Neuronal stem cell (in vitro differentiated cells): ENCODE measurements at regions not wholly inside any gene's neighbourhood (a gene's known extent, or its start where the extent isn't known, plus 50 kb on each side); places are given as distances from the start of the nearest gene placed in this dataset.
A peak's percentile ranks its signal among the peaks of the same experiment; 100 is the strongest.

Experiments
- DNase-seq: peaks from one replicate; pipeline ENCODE4 v3.0.0-alpha.2; 2013; ENCODE audit warnings: low spot score
- H2AFZ ChIP-seq: one replicate; pipeline ENCODE4 v1.6.1; 2013; ENCODE audit warnings: mild to moderate bottlenecking, low read length, inconsistent platforms
- H2AK5ac ChIP-seq: 2 replicates; pipeline ENCODE4 v1.6.1; 2013; ENCODE audit warnings: low read depth, mild to moderate bottlenecking, inconsistent platforms, low read length, moderate library complexity, mixed read lengths
- H2BK120ac ChIP-seq: 2 replicates; pipeline ENCODE4 v1.6.1; 2013; ENCODE audit warnings: low read depth, mild to moderate bottlenecking, inconsistent platforms, low read length, moderate library complexity, mixed read lengths
- H2BK12ac ChIP-seq: one replicate; pipeline ENCODE4 v1.6.1; 2013; ENCODE audit warnings: low read length, inconsistent platforms
- H2BK15ac ChIP-seq: 2 replicates; pipeline ENCODE4 v1.6.1; 2013; ENCODE audit warnings: mild to moderate bottlenecking, low read length, inconsistent platforms, mixed read lengths
- H2BK5ac ChIP-seq: one replicate; pipeline ENCODE4 v1.6.1; 2013; ENCODE audit warnings: inconsistent platforms, mild to moderate bottlenecking, low read length, moderate library complexity
- H3K14ac ChIP-seq: one replicate; pipeline ENCODE4 v1.6.1; 2013; ENCODE audit warnings: low read length, inconsistent platforms
- H3K18ac ChIP-seq: 2 replicates; pipeline ENCODE4 v1.6.1; 2013; ENCODE audit warnings: low read length, inconsistent platforms
- H3K23ac ChIP-seq: 2 replicates; pipeline ENCODE4 v1.6.1; 2013; ENCODE audit warnings: low read depth, mild to moderate bottlenecking, mixed read lengths, low read length, inconsistent platforms; ENCODE audit not compliant: poor library complexity
- H3K27ac ChIP-seq: replicated peaks from 3 replicates; pipeline ENCODE4 v1.5.1; 2013; ENCODE audit warnings: low read length, inconsistent platforms
- H3K27me3 ChIP-seq, 3 experiments: 2 replicates each; pipeline ENCODE4 v1.6.1; 2013; ENCODE audit warnings: low read length in 3 of 3, mild to moderate bottlenecking in 2 of 3, inconsistent platforms in 1 of 3, low read depth in 1 of 3, mixed read lengths in 1 of 3, moderate library complexity in 1 of 3; ENCODE audit not compliant: control insufficient read depth in 3 of 3, insufficient read depth in 3 of 3
- H3K36me3 ChIP-seq, 2 donors: replicated peaks in 1 of 2; 2 replicates each; pipeline ENCODE4 v1.6.1; 2013; ENCODE audit warnings: low read length in 2 of 2; ENCODE audit not compliant: control insufficient read depth in 2 of 2, insufficient read depth in 2 of 2
- H3K4ac ChIP-seq: 2 replicates; pipeline ENCODE4 v1.6.1; 2013; ENCODE audit warnings: inconsistent platforms, mild to moderate bottlenecking, low read length, moderate library complexity
- H3K4me1 ChIP-seq, 2 donors: 1 replicate in 1 of 2; 2 replicates in 1 of 2; pipeline ENCODE4 v1.6.1; 2013; ENCODE audit warnings: low read length in 2 of 2, low read depth in 1 of 2; ENCODE audit not compliant: control insufficient read depth in 2 of 2, insufficient read depth in 1 of 2
- H3K4me2 ChIP-seq: one replicate; pipeline ENCODE4 v1.6.1; 2013; ENCODE audit warnings: mild to moderate bottlenecking, low read length, inconsistent platforms; ENCODE audit not compliant: insufficient read depth, poor library complexity, severe bottlenecking
- H3K4me3 ChIP-seq, 2 donors: 2 replicates each; pipeline ENCODE4 v1.5.1; 2013; ENCODE audit warnings: low read length in 2 of 2, mild to moderate bottlenecking in 2 of 2, inconsistent platforms in 1 of 2, moderate library complexity in 1 of 2
- H3K79me1 ChIP-seq: one replicate; pipeline ENCODE4 v1.6.1; 2013; ENCODE audit warnings: low read depth, mild to moderate bottlenecking, inconsistent platforms, low read length, moderate library complexity
- H3K9ac ChIP-seq: one replicate; pipeline ENCODE4 v1.6.1; 2013; ENCODE audit warnings: mild to moderate bottlenecking, low read depth, low read length, inconsistent platforms; ENCODE audit not compliant: poor library complexity
- H3K9me3 ChIP-seq, 2 donors: replicated peaks in 1 of 2; 2 replicates each; pipeline versions ENCODE3 to v1.6.1; 2013; ENCODE audit warnings: low read length in 2 of 2, mild to moderate bottlenecking in 2 of 2, inconsistent platforms in 1 of 2, low read depth in 1 of 2, mixed read lengths in 1 of 2, moderate library complexity in 1 of 2; ENCODE audit not compliant: control insufficient read depth in 2 of 2, insufficient read depth in 1 of 2
- H4K8ac ChIP-seq: one replicate; pipeline ENCODE4 v1.6.1; 2013; ENCODE audit warnings: low read depth, mild to moderate bottlenecking, inconsistent platforms, low read length, moderate library complexity
- H4K91ac ChIP-seq: one replicate; pipeline ENCODE4 v1.6.1; 2013; ENCODE audit warnings: low read length, low read depth, mild to moderate bottlenecking, inconsistent platforms; ENCODE audit not compliant: poor library complexity
- WGBS, 2 donors: extraction: QIAGEN DNeasy Blood & Tissue Kit; methylation state at CpG; one replicate each; pipeline ENCODE4 v1.1.7; 2013; ENCODE audit warnings: missing lambda C conversion rate in 2 of 2, mixed read lengths in 1 of 2; ENCODE audit not compliant: insufficient read length in 2 of 2, insufficient replicate concordance in 1 of 2; ENCODE audit errors: extremely low coverage in 2 of 2; 5-methylcytosine and 5-hydroxymethylcytosine counted together

DNA sequence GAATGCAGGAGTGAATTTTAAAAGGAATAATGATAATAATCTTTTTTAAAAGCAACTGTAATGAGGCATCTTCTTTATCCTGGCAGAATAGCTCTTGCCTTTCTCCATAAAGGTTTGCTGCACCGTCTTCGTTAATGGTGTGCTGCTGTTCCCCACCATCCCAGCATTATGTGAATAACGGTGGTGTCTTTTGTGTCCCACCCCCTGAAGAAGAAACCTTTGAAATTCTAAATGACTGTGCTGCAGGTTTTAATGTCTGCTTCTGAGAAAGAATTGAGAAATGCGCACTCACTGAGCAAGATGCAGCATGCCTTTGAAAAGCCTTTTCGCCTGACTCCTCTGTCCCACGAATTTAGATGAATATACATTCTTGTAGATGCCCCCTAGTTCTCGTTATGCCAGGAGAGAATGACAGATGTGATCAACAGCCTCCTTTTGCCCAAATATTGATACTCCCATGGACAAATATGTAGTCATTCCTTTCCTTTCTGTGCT, 246.1 kb upstream of the ZNF462 start:
- Histone ChIP-seq H3K4me3 (no peak overlapping the region), H3K79me1 (no peaks in the 10 kb centered on the region), H2BK15ac (no peak overlapping the region), H4K8ac (no peak overlapping the region), H4K91ac (no peak overlapping the region), H3K27me3 (no peaks in the 10 kb centered on the region), H3K27ac (no peak overlapping the region), H2AFZ (no peak overlapping the region), H2BK12ac (no peak overlapping the region), H3K14ac (no peak overlapping the region), H3K4me2 (no peak overlapping the region), H2BK5ac (no peak overlapping the region), H3K9me3 (peaks cover 0 to 6% of the 10 kb centered on the region in 2 donors), H3K23ac (no peak overlapping the region), H3K4me1 (peaks cover 25 to 29% of the 10 kb centered on the region in 2 donors), H3K18ac (no peak overlapping the region), H2BK120ac (no peak overlapping the region), H3K36me3 (no peaks in the 10 kb centered on the region), H2AK5ac (no peak overlapping the region), H3K9ac (no peak overlapping the region), H3K4ac (no peak overlapping the region)
- DNase-seq, result no peak
- WGBS, 2 donors, result no CpG with 5 or more reads among the region's 7 CpGs

DNA sequence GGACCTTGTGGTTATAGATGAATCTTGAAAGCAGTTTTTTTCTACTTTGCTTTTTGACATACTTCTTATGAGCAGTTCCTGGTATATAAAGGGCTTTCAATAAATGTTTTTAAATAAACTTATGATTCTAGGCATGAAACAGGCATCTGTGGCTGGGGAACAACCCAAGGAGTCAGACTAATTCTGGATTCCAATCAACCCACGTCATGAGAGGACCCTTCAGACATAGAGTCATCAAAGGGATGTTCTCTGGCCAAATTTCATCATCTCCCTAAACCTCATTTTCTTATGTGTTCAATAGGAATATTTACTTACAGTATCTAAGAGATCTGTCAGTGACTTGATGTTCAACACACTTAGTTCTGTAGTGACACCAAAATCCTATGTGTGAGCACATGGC, 243.8 kb upstream of the ZNF462 start:
- no peak overlapping the region for H2AK5ac ChIP-seq
- peaks cover 31 to 34% of the 10 kb centered on the region in 2 donors for H3K4me1 ChIP-seq
- H3K18ac ChIP-seq, result no peak overlapping the region
- no peak for DNase-seq
- H3K27ac ChIP-seq, result no peak overlapping the region
- no peak overlapping the region for H2BK15ac ChIP-seq
- H3K4me2 ChIP-seq, result no peak overlapping the region
- H3K9ac ChIP-seq, result no peak overlapping the region
- H3K27me3 ChIP-seq, result no peaks in the 10 kb centered on the region
- no peaks in the 10 kb centered on the region for H3K79me1 ChIP-seq
- H2BK120ac ChIP-seq, result no peak overlapping the region
- H2AFZ ChIP-seq, result no peak overlapping the region
- no peak overlapping the region for H2BK12ac ChIP-seq
- WGBS, 2 donors, result no CpG with 5 or more reads among the region's 1 CpG
- H4K8ac ChIP-seq, result no peak overlapping the region
- no peak overlapping the region for H3K23ac ChIP-seq
- no peaks in the 10 kb centered on the region for H3K36me3 ChIP-seq
- peaks cover 0 to 6% of the 10 kb centered on the region in 2 donors for H3K9me3 ChIP-seq
- no peak overlapping the region for H3K4me3 ChIP-seq
- H4K91ac ChIP-seq, result no peak overlapping the region
- H3K14ac ChIP-seq, result no peak overlapping the region
- H3K4ac ChIP-seq, result no peak overlapping the region
- no peak overlapping the region for H2BK5ac ChIP-seq

DNA sequence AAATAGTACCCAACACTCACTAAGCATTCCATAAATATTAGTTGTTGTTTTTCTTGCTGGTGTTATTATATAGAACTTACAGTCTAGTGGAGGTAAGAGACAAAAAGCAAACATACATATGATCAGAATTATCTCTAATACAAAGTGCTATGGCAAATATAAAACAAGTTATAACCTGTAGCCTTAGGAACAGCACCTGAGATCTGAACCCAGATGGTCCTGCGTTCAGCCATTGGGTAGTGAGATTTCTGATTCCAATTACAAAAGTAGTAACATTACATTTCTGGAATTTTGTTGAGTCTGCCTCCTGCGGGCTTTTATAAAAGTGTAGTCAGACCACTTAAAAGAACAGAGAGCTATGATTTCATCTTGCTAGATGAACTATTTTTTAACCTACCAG, 242.9 kb upstream of the ZNF462 start:
- no peak overlapping the region for H2BK15ac ChIP-seq
- H3K18ac ChIP-seq, result no peak overlapping the region
- no peak overlapping the region for H2AK5ac ChIP-seq
- no peak overlapping the region for H3K9ac ChIP-seq
- no peaks in the 10 kb centered on the region for H3K27me3 ChIP-seq
- no peak overlapping the region for H2BK12ac ChIP-seq
- H3K4me2 ChIP-seq, result no peak overlapping the region
- peaks cover 0 to 5% of the 10 kb centered on the region in 2 donors for H3K9me3 ChIP-seq
- H3K27ac ChIP-seq, result no peak overlapping the region
- peaks cover 27 to 34% of the 10 kb centered on the region in 2 donors for H3K4me1 ChIP-seq
- H2BK120ac ChIP-seq, result no peak overlapping the region
- H3K14ac ChIP-seq, result no peak overlapping the region
- no CpG with 5 or more reads among the region's 2 CpGs for WGBS, 2 donors
- H3K79me1 ChIP-seq, result no peaks in the 10 kb centered on the region
- H4K91ac ChIP-seq, result no peak overlapping the region
- H3K4ac ChIP-seq, result no peak overlapping the region
- peak overlapping the region; percentile 33 for H2AFZ ChIP-seq
- no peak overlapping the region for H3K23ac ChIP-seq
- no peak overlapping the region for H4K8ac ChIP-seq
- DNase-seq, result no peak
- H2BK5ac ChIP-seq, result no peak overlapping the region
- H3K4me3 ChIP-seq, result no peak overlapping the region
- H3K36me3 ChIP-seq, result no peaks in the 10 kb centered on the region

DNA sequence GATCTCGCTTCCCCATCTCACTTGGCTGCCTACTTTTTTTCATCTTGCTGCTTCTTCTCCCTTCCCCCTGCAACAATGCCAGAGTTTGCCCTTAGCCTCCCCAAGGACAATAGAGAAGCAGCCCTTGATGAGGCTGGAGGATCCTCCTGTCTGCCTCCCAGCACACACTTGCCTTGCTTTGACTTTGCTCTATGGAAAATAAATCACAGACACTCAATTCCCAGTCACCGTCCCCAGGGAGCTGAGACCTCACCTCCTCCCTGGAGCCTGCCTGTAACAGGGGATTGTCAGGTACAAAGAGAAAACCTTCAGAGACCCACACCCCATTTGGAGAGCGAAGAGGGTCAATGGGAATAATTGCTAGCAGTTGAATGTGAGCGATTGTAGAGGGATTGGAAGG, 242.1 kb upstream of the ZNF462 start:
- Histone ChIP-seq H3K4me3 (peak overlapping the region in 1 of 2 donors; percentile 18), H3K23ac (no peak overlapping the region), H3K79me1 (no peaks in the 10 kb centered on the region), H2BK5ac (no peak overlapping the region), H3K27me3 (no peaks in the 10 kb centered on the region), H3K36me3 (no peaks in the 10 kb centered on the region), H3K9me3 (no peaks in the 10 kb centered on the region), H2AFZ (peak overlapping the region; percentile 33), H4K91ac (no peak overlapping the region), H2BK12ac (no peak overlapping the region), H3K18ac (peak overlapping the region; percentile 73), H3K4ac (no peak overlapping the region), H3K27ac (no peak overlapping the region), H3K14ac (no peak overlapping the region), H3K9ac (no peak overlapping the region), H3K4me1 (peaks cover 22 to 34% of the 10 kb centered on the region in 2 donors), H3K4me2 (no peak overlapping the region), H2AK5ac (no peak overlapping the region), H4K8ac (no peak overlapping the region), H2BK120ac (no peak overlapping the region), H2BK15ac (no peak overlapping the region)
- DNase-seq, result peak; percentile 38
- no CpG with 5 or more reads among the region's 4 CpGs for WGBS, 2 donors
